ENCODE measurements at regions not wholly inside any gene's neighbourhood (a gene's known extent, or its start where the extent isn't known, plus 50 kb on each side); places are given as distances from the start of the nearest gene placed in this dataset.

DNA sequence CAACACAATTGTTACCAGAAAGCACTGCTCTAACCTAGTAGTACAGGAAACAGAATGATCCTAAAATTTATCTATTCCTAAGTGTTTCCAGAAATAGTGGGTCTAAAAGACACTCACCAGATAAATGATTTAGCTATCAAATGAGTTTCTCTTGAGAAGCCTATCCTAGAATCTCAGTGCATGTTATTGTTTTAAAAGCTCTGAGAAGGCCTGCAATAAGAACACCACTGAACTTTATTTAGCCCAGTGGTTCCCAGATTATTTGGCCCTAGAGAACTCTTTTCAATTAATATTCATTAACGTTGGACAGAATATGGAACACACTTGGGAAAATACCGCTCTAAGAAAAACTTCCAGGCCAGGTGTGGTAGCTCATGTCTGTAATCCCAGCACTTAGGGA lies 220.1 kb upstream of the GHITM start:
- Histone ChIP-seq H3K4me2 (ENCODE audit: low read depth, low read length, poor library complexity, severe bottlenecking) (no peak overlapping the region), H3F3A (ENCODE audit: insufficient read depth) (no peaks in the 10 kb centered on the region), H3K79me2 (ENCODE audit: insufficient read depth, low read length) (no peaks in the 10 kb centered on the region), H3K4me3 (ENCODE audit: insufficient read depth, low read length, poor library complexity, severe bottlenecking) (no peak overlapping the region), H3K9ac (ENCODE audit: low read length) (no peak overlapping the region), H3K9me3 (ENCODE audit: insufficient read depth, low read length) (no peaks in the 10 kb centered on the region), H2AFZ (ENCODE audit: low read depth, low read length, severe bottlenecking) (no peak overlapping the region), H3K36me3 (ENCODE audit: low read length) (no peaks in the 10 kb centered on the region), H3K9me2 (replicated peaks; ENCODE audit: insufficient read depth, low read length) (no peaks in the 10 kb centered on the region), H3K27ac (ENCODE audit: low read depth, low read length) (no peak overlapping the region), H4K20me1 (ENCODE audit: low read depth, low read length) (no peaks in the 10 kb centered on the region), H3K27me3 (ENCODE audit: low read length) (no peaks in the 10 kb centered on the region)
- TF ChIP-seq EZH2phosphoT487 (conservative IDR thresholded peaks at IDR 0.05; ENCODE audit: low read length): no peak
- TF ChIP-seq, protein P1, sequence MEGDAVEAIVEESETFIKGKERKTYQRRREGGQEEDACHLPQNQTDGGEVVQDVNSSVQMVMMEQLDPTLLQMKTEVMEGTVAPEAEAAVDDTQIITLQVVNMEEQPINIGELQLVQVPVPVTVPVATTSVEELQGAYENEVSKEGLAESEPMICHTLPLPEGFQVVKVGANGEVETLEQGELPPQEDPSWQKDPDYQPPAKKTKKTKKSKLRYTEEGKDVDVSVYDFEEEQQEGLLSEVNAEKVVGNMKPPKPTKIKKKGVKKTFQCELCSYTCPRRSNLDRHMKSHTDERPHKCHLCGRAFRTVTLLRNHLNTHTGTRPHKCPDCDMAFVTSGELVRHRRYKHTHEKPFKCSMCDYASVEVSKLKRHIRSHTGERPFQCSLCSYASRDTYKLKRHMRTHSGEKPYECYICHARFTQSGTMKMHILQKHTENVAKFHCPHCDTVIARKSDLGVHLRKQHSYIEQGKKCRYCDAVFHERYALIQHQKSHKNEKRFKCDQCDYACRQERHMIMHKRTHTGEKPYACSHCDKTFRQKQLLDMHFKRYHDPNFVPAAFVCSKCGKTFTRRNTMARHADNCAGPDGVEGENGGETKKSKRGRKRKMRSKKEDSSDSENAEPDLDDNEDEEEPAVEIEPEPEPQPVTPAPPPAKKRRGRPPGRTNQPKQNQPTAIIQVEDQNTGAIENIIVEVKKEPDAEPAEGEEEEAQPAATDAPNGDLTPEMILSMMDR (IDR thresholded peaks at IDR 0.05; ENCODE audit: insufficient read depth, low read length, poor library complexity, severe bottlenecking): no peak

DNA sequence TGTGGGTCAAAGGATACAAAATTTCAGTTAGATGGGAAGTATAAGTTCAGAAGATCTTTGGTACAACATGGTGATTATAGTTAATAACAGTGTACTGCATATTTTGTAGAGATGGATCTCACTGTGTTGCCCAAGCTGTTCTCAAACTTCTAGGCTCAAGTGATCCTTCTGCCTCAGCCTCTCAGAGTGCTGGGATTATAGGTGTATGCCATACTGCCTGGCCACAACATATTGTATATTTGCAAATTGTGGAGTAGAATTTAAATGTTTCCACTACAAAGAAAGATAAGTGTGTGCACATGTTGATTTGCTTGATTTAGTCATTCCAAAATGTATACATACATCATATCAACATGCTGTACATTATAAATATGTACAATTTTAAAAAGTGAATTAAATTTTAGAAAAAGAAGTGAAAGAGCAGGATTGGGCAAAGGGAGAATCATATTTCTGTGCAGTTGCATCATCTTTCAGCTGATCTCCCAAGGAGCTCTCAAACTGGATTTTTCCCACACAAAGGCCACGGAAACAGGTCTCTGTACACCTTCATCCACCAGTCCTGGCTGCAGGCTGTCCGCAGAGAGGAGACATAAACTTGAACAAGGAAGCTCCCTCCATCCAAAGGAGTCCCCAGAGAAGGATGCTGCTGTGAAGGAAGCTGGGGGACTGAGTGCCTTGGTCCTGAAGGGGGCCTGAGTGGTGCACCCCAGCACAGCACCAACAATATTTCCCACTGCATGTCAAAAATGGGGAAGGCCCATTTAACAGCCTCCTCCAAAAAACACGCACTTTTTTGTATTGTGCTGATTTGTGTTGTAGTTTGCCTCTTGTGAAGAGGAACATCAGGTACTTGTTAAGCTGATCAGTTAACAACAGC lies 217.1 kb upstream of the GHITM start:
- H2AFZ ChIP-seq (ENCODE audit: low read depth, low read length, severe bottlenecking): no peak overlapping the region
- H3K9me3 ChIP-seq (ENCODE audit: insufficient read depth, low read length): no peaks in the 10 kb centered on the region
- no peaks in the 10 kb centered on the region for H3K27me3 ChIP-seq (ENCODE audit: low read length)
- no peaks in the 10 kb centered on the region for H3K9me2 ChIP-seq (replicated peaks; ENCODE audit: insufficient read depth, low read length)
- no peak overlapping the region for H3K4me3 ChIP-seq (ENCODE audit: insufficient read depth, low read length, poor library complexity, severe bottlenecking)
- no peak overlapping the region for H3K9ac ChIP-seq (ENCODE audit: low read length)
- no peak for TF ChIP-seq EZH2phosphoT487 (conservative IDR thresholded peaks at IDR 0.05; ENCODE audit: low read length)
- TF ChIP-seq, protein P1 (IDR thresholded peaks at IDR 0.05; ENCODE audit: insufficient read depth, low read length, poor library complexity, severe bottlenecking): no peak
- no peaks in the 10 kb centered on the region for H3K79me2 ChIP-seq (ENCODE audit: insufficient read depth, low read length)
- H3K36me3 ChIP-seq (ENCODE audit: low read length): no peaks in the 10 kb centered on the region
- no peak overlapping the region for H3K27ac ChIP-seq (ENCODE audit: low read depth, low read length)
- H4K20me1 ChIP-seq (ENCODE audit: low read depth, low read length): no peaks in the 10 kb centered on the region
- H3F3A ChIP-seq (ENCODE audit: insufficient read depth): no peaks in the 10 kb centered on the region
- no peak overlapping the region for H3K4me2 ChIP-seq (ENCODE audit: low read depth, low read length, poor library complexity, severe bottlenecking)

- Histone ChIP-seq H3K4me2 (ENCODE audit: low read depth, low read length, poor library complexity, severe bottlenecking) (no peak overlapping the region), H3F3A (ENCODE audit: insufficient read depth) (no peaks in the 10 kb centered on the region), H3K27me3 (ENCODE audit: low read length) (no peaks in the 10 kb centered on the region), H3K9ac (ENCODE audit: low read length) (no peak overlapping the region), H2AFZ (ENCODE audit: low read depth, low read length, severe bottlenecking) (no peak overlapping the region), H3K36me3 (ENCODE audit: low read length) (no peaks in the 10 kb centered on the region), H3K79me2 (ENCODE audit: insufficient read depth, low read length) (no peaks in the 10 kb centered on the region), H4K20me1 (ENCODE audit: low read depth, low read length) (no peaks in the 10 kb centered on the region), H3K4me3 (ENCODE audit: insufficient read depth, low read length, poor library complexity, severe bottlenecking) (no peak overlapping the region), H3K9me2 (replicated peaks; ENCODE audit: insufficient read depth, low read length) (no peaks in the 10 kb centered on the region), H3K27ac (ENCODE audit: low read depth, low read length) (no peak overlapping the region), H3K9me3 (ENCODE audit: insufficient read depth, low read length) (no peaks in the 10 kb centered on the region)
- TF ChIP-seq, protein P1 (IDR thresholded peaks at IDR 0.05; ENCODE audit: insufficient read depth, low read length, poor library complexity, severe bottlenecking): no peak
- TF ChIP-seq EZH2phosphoT487 (conservative IDR thresholded peaks at IDR 0.05; ENCODE audit: low read length): no peak
Observed at GRCh38 chr10:83925133-83925532, 214.2 kb upstream of the GHITM start.

Data from SU-DHL-6 (cell line).